ENCODE measurements at regions not wholly inside any gene's neighbourhood (a gene's known extent, or its start where the extent isn't known, plus 50 kb on each side); places are given as distances from the start of the nearest gene placed in this dataset.

- FAIRE-seq (no peak), DNase-seq (ENCODE audit: insufficient read length) (no peak)
- TF ChIP-seq POLR2A (IDR thresholded peaks at IDR 0.05; ENCODE audit: low read depth, low read length) (no peak), TAF1 (IDR thresholded peaks at IDR 0.05; ENCODE audit: borderline replicate concordance, low read depth, low read length) (no peak), POLR2AphosphoS5 (IDR thresholded peaks at IDR 0.05; ENCODE audit: low read depth, low read length) (no peak)
Observed at GRCh38 chr11:36890121-36890679, 292.2 kb upstream of the RAG2 start.

DNA sequence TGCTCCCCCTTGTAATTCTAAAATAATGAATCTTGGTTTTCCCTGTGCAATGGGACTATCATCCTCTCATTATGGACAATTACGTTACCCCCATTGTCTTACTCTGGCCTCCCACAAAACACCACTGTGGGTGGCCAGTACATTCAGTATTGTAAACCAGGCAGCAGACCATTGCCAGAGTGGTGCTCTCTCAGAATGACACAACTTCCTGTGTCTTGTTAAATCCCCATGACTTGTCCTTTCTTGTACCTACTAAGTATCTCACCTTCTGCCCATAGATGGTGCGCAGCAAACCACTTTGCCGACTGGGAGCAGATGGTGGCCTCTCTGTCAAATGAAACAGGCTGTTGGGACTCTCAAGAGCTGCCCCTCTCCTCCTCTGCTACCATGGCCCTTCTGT is 287.1 kb upstream of the RAG2 start:
- TF ChIP-seq POLR2AphosphoS5 (IDR thresholded peaks at IDR 0.05; ENCODE audit: low read depth, low read length) (no peak), POLR2A (IDR thresholded peaks at IDR 0.05; ENCODE audit: low read depth, low read length) (no peak)
- peak; percentile 21 for FAIRE-seq
- DNase-seq (ENCODE audit: insufficient read length) = no peak

GRCh38 chr11:36878737-36879136 is 280.7 kb upstream of the RAG2 start:
- FAIRE-seq (no peak), DNase-seq (ENCODE audit: insufficient read length) (no peak)
- TF ChIP-seq POLR2A (IDR thresholded peaks at IDR 0.05; ENCODE audit: low read depth, low read length) (no peak), TAF1 (IDR thresholded peaks at IDR 0.05; ENCODE audit: borderline replicate concordance, low read depth, low read length) (no peak), POLR2AphosphoS5 (IDR thresholded peaks at IDR 0.05; ENCODE audit: low read depth, low read length) (no peak)

- no peak for TF ChIP-seq TAF1 (IDR thresholded peaks at IDR 0.05; ENCODE audit: borderline replicate concordance, low read depth, low read length)
- TF ChIP-seq POLR2A (IDR thresholded peaks at IDR 0.05; ENCODE audit: low read depth, low read length) = no peak
- TF ChIP-seq POLR2AphosphoS5 (IDR thresholded peaks at IDR 0.05; ENCODE audit: low read depth, low read length) = no peak
- no peak for DNase-seq (ENCODE audit: insufficient read length)
- no peak for FAIRE-seq
Observed at GRCh38 chr11:36877149-36877548, 279.1 kb upstream of the RAG2 start.

DNA sequence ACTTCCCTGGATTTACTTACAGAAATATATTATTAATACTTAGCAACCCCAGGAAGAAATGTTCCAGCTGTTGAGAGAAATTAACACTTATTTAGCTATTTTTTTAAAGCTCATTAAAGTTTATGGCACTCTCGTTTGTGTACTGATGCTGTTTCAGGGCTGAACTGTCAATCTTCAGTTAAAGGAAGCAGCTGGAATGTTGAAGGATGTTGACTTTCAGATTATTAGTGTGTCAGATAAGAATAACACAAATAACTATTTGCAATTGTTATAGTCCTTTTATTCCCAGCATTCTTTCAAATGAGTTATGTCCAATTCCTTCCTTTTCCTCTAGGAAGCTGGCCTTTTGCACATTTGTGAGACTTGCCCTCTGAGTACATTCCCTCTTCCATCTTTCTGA is 278.2 kb upstream of the RAG2 start:
- DNase-seq (ENCODE audit: insufficient read length) (no peak), FAIRE-seq (no peak)
- no peak for TF ChIP-seq POLR2A (IDR thresholded peaks at IDR 0.05; ENCODE audit: low read depth, low read length)
- TF ChIP-seq POLR2AphosphoS5 (IDR thresholded peaks at IDR 0.05; ENCODE audit: low read depth, low read length) = no peak
- no peak for TF ChIP-seq TAF1 (IDR thresholded peaks at IDR 0.05; ENCODE audit: borderline replicate concordance, low read depth, low read length)

- FAIRE-seq (no peak), DNase-seq (ENCODE audit: insufficient read length) (no peak)
- TF ChIP-seq POLR2AphosphoS5 (IDR thresholded peaks at IDR 0.05; ENCODE audit: low read depth, low read length) = no peak
Observed at GRCh38 chr11:36874291-36874690, 276.3 kb upstream of the RAG2 start.

- no peak for DNase-seq (ENCODE audit: insufficient read length)
- TF ChIP-seq POLR2AphosphoS5 (IDR thresholded peaks at IDR 0.05; ENCODE audit: low read depth, low read length) = no peak
- no peak for TF ChIP-seq POLR2A (IDR thresholded peaks at IDR 0.05; ENCODE audit: low read depth, low read length)
- no peak for TF ChIP-seq TAF1 (IDR thresholded peaks at IDR 0.05; ENCODE audit: borderline replicate concordance, low read depth, low read length)
- FAIRE-seq = no peak
Observed at GRCh38 chr11:36870361-36870760, 272.3 kb upstream of the RAG2 start.

- FAIRE-seq (no peak), DNase-seq (ENCODE audit: insufficient read length) (no peak)
- TF ChIP-seq POLR2A (IDR thresholded peaks at IDR 0.05; ENCODE audit: low read depth, low read length) (no peak), TAF1 (IDR thresholded peaks at IDR 0.05; ENCODE audit: borderline replicate concordance, low read depth, low read length) (no peak), POLR2AphosphoS5 (IDR thresholded peaks at IDR 0.05; ENCODE audit: low read depth, low read length) (no peak)
Observed at GRCh38 chr11:36868380-36868779, 270.3 kb upstream of the RAG2 start.

GRCh38 chr11:36865846-36866245 is 267.8 kb upstream of the RAG2 start:
- no peak for DNase-seq (ENCODE audit: insufficient read length)
- TF ChIP-seq POLR2A (IDR thresholded peaks at IDR 0.05; ENCODE audit: low read depth, low read length) (no peak), TAF1 (IDR thresholded peaks at IDR 0.05; ENCODE audit: borderline replicate concordance, low read depth, low read length) (no peak), POLR2AphosphoS5 (IDR thresholded peaks at IDR 0.05; ENCODE audit: low read depth, low read length) (no peak)
- FAIRE-seq = no peak

GRCh38 chr11:36854875-36855274 is 256.8 kb upstream of the RAG2 start:
- DNase-seq (ENCODE audit: insufficient read length) (no peak), FAIRE-seq (no peak)
- no peak for TF ChIP-seq POLR2AphosphoS5 (IDR thresholded peaks at IDR 0.05; ENCODE audit: low read depth, low read length)
- no peak for TF ChIP-seq TAF1 (IDR thresholded peaks at IDR 0.05; ENCODE audit: borderline replicate concordance, low read depth, low read length)
- no peak for TF ChIP-seq POLR2A (IDR thresholded peaks at IDR 0.05; ENCODE audit: low read depth, low read length)

DNA sequence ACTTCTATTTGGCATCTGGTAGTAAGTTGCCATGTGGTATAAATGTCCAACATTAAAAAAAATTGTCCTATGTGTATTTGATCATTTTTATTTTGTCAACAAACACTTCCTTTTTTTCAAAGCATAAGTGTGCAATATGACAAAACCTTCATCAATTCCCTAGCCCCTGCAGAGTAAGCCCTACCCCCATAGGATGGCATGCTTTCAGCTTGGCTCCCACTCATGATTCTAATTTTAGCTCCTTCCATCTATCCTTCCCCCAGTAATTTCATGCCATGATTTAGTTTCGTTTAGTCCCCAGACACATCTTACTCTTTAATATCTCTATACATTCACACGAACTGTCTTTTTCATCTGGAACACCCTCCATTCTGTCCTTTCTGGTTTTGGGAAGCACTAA is 250.6 kb upstream of the RAG2 start:
- FAIRE-seq (no peak), DNase-seq (ENCODE audit: insufficient read length) (no peak)
- TF ChIP-seq POLR2AphosphoS5 (IDR thresholded peaks at IDR 0.05; ENCODE audit: low read depth, low read length) (no peak), TAF1 (IDR thresholded peaks at IDR 0.05; ENCODE audit: borderline replicate concordance, low read depth, low read length) (no peak), POLR2A (IDR thresholded peaks at IDR 0.05; ENCODE audit: low read depth, low read length) (no peak)

DNA sequence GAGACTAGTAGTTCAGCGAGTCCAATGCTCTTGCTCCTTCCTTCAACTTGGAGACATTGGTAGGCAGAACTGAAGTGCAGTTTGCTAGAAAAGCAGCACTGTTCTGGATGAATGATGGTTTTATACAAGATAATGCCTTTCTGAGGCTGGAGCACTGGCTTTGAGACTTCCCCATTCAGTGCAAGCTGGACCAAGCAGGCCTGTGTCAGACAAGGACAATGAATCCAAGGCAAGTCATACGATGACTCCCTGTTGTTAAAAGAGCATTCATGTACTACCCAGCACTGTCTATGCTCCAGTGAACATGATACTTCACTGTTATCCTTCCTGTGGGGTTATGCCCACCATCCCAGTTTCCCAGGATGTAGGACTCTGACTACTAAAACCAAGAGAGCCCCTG is 242.3 kb upstream of the RAG2 start:
- TF ChIP-seq TAF1 (IDR thresholded peaks at IDR 0.05; ENCODE audit: borderline replicate concordance, low read depth, low read length) (no peak), POLR2AphosphoS5 (IDR thresholded peaks at IDR 0.05; ENCODE audit: low read depth, low read length) (no peak), POLR2A (IDR thresholded peaks at IDR 0.05; ENCODE audit: low read depth, low read length) (no peak)
- no peak for DNase-seq (ENCODE audit: insufficient read length)
- peak; percentile 21 for FAIRE-seq
